Body of pancreas (tissue), 4 donors: ENCODE measurements at regions not wholly inside any gene's neighbourhood (a gene's known extent, or its start where the extent isn't known, plus 50 kb on each side); places are given as distances from the start of the nearest gene placed in this dataset.

ENCODE experiments used
- POLR2A ChIP-seq, 3 donors: fragments of 450-650 bp; IDR thresholded peaks; one replicate each; pipeline ENCODE4 v1.6.1; 2016; ENCODE audit warnings: antibody characterized with exemption in 3 of 3, mild to moderate bottlenecking in 2 of 3
- TF ChIP-seq, protein P1 (sequence below), 7 experiments: fragments of 450-650 bp in 4 of 7; fragments of 200-600 bp in 3 of 7; sonication (generic) in 3 of 7; IDR thresholded peaks; one replicate each; pipeline ENCODE4 v1.5.1; 2016 to 2019; ENCODE audit warnings: antibody characterized with exemption in 7 of 7

DNA sequence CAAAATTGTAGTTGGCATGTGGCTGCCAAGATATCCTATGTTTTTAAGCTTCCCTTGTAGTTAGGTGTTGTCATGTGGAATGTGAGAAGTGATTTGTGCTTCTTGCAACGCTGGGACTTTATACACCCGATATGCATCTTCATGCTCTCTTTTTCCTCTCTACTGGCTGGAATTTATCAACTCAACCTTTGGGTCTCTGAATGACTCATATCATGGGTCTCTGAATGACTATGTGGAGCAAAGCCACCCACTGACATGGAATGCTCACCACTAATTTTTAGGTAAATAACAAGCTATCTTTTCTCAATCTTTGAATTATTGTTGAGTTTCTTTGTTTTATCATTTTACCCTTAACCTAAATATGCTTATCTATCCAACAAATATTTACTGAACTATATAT lies 144.6 kb downstream of the ATP23 start:
- TF ChIP-seq, protein P1, sequence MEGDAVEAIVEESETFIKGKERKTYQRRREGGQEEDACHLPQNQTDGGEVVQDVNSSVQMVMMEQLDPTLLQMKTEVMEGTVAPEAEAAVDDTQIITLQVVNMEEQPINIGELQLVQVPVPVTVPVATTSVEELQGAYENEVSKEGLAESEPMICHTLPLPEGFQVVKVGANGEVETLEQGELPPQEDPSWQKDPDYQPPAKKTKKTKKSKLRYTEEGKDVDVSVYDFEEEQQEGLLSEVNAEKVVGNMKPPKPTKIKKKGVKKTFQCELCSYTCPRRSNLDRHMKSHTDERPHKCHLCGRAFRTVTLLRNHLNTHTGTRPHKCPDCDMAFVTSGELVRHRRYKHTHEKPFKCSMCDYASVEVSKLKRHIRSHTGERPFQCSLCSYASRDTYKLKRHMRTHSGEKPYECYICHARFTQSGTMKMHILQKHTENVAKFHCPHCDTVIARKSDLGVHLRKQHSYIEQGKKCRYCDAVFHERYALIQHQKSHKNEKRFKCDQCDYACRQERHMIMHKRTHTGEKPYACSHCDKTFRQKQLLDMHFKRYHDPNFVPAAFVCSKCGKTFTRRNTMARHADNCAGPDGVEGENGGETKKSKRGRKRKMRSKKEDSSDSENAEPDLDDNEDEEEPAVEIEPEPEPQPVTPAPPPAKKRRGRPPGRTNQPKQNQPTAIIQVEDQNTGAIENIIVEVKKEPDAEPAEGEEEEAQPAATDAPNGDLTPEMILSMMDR (IDR thresholded peaks at IDR 0.05): no peak
- TF ChIP-seq POLR2A (IDR thresholded peaks at IDR 0.05): no peak
